ENCODE measurements at regions not wholly inside any gene's neighbourhood (a gene's known extent, or its start where the extent isn't known, plus 50 kb on each side); places are given as distances from the start of the nearest gene placed in this dataset.

- Histone ChIP-seq H4K20me1 (ENCODE audit: low read depth) (no peaks in the 10 kb centered on the region), H2AFZ (replicated peaks) (no peak overlapping the region), H3F3A (ENCODE audit: low read depth) (no peaks in the 10 kb centered on the region), H3K27me3 (no peaks in the 10 kb centered on the region), H3K9me3 (ENCODE audit: low read depth) (no peaks in the 10 kb centered on the region), H3K9ac (no peak overlapping the region), H3K4me3 (no peak overlapping the region), H3K4me2 (no peak overlapping the region), H3K27ac (no peak overlapping the region), H3K36me3 (no peaks in the 10 kb centered on the region), H3K79me2 (ENCODE audit: low read depth) (no peaks in the 10 kb centered on the region), H3K4me1 (no peaks in the 10 kb centered on the region)
- peaks cover 2% of the 10 kb centered on the region for H3K9me3 Mint-ChIP-seq
- DNase-seq (ENCODE audit: low spot score), result no peak
- peaks cover 5% of the 10 kb centered on the region for H3K27me3 Mint-ChIP-seq (ENCODE audit: insufficient read depth, low read depth)
- no peak overlapping the region for H3K27ac Mint-ChIP-seq
- H3K4me1 Mint-ChIP-seq, result peaks cover 1% of the 10 kb centered on the region
- no peak overlapping the region for H3K4me3 Mint-ChIP-seq
- no peaks in the 10 kb centered on the region for H3K36me3 Mint-ChIP-seq
- TF ChIP-seq, protein P1, sequence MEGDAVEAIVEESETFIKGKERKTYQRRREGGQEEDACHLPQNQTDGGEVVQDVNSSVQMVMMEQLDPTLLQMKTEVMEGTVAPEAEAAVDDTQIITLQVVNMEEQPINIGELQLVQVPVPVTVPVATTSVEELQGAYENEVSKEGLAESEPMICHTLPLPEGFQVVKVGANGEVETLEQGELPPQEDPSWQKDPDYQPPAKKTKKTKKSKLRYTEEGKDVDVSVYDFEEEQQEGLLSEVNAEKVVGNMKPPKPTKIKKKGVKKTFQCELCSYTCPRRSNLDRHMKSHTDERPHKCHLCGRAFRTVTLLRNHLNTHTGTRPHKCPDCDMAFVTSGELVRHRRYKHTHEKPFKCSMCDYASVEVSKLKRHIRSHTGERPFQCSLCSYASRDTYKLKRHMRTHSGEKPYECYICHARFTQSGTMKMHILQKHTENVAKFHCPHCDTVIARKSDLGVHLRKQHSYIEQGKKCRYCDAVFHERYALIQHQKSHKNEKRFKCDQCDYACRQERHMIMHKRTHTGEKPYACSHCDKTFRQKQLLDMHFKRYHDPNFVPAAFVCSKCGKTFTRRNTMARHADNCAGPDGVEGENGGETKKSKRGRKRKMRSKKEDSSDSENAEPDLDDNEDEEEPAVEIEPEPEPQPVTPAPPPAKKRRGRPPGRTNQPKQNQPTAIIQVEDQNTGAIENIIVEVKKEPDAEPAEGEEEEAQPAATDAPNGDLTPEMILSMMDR (IDR thresholded peaks at IDR 0.05), result no peak
- TF ChIP-seq EZH2 (IDR thresholded peaks at IDR 0.05) (no peak), EZH2phosphoT487 (IDR thresholded peaks at IDR 0.05) (no peak)
These were observed 216.3 kb upstream of the TLE3 start for GRCh38 chr15:70314018-70314354.

- Histone ChIP-seq H3F3A (ENCODE audit: low read depth) (no peaks in the 10 kb centered on the region), H3K9ac (no peak overlapping the region), H3K4me3 (no peak overlapping the region), H2AFZ (replicated peaks) (no peak overlapping the region), H3K27ac (no peak overlapping the region), H4K20me1 (ENCODE audit: low read depth) (no peaks in the 10 kb centered on the region), H3K27me3 (no peaks in the 10 kb centered on the region), H3K9me3 (ENCODE audit: low read depth) (no peaks in the 10 kb centered on the region), H3K4me1 (no peaks in the 10 kb centered on the region), H3K4me2 (no peak overlapping the region), H3K79me2 (ENCODE audit: low read depth) (no peaks in the 10 kb centered on the region), H3K36me3 (no peaks in the 10 kb centered on the region)
- H3K36me3 Mint-ChIP-seq, result no peaks in the 10 kb centered on the region
- no peak overlapping the region for H3K27ac Mint-ChIP-seq
- H3K4me3 Mint-ChIP-seq, result no peak overlapping the region
- TF ChIP-seq EZH2phosphoT487 (IDR thresholded peaks at IDR 0.05) (no peak), EZH2 (IDR thresholded peaks at IDR 0.05) (no peak)
- TF ChIP-seq, protein P1 (IDR thresholded peaks at IDR 0.05), result no peak
- DNase-seq (ENCODE audit: low spot score), result no peak
- peaks cover 7% of the 10 kb centered on the region for H3K27me3 Mint-ChIP-seq (ENCODE audit: insufficient read depth, low read depth)
- peaks cover 2% of the 10 kb centered on the region for H3K9me3 Mint-ChIP-seq
- H3K4me1 Mint-ChIP-seq, result no peaks in the 10 kb centered on the region
These were observed 215.6 kb upstream of the TLE3 start for GRCh38 chr15:70313099-70314017.

DNA sequence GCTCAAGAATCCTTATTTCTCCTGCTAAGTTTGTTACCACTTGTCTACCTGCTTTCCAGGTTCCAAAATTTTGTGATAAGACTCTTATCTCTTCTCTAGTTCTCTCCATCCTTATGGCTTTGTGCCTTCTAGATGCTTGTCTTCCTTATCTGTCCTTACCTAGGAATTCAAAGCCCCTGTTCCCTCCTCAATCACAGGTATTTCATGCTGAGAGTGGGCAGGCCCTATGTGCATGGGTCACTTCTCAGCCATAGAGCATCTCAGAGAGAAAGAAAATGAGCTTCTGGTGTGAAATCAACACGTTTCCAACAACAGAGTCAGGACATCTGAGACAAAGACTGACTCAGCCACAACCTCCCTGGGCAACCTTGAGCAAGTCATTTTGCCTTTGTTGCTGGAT lies 214.1 kb upstream of the TLE3 start:
- H3F3A ChIP-seq (ENCODE audit: low read depth), result no peaks in the 10 kb centered on the region
- H4K20me1 ChIP-seq (ENCODE audit: low read depth), result no peaks in the 10 kb centered on the region
- TF ChIP-seq EZH2phosphoT487 (IDR thresholded peaks at IDR 0.05) (no peak), EZH2 (IDR thresholded peaks at IDR 0.05) (no peak)
- TF ChIP-seq, protein P1 (IDR thresholded peaks at IDR 0.05), result no peak
- Mint-ChIP-seq H3K36me3 (no peaks in the 10 kb centered on the region), H3K9me3 (peaks cover 2% of the 10 kb centered on the region), H3K27me3 (ENCODE audit: insufficient read depth, low read depth) (peaks cover 7% of the 10 kb centered on the region), H3K27ac (no peak overlapping the region), H3K4me3 (no peak overlapping the region), H3K4me1 (no peaks in the 10 kb centered on the region)
- no peak overlapping the region for H3K9ac ChIP-seq
- no peaks in the 10 kb centered on the region for H3K36me3 ChIP-seq
- H3K9me3 ChIP-seq (ENCODE audit: low read depth), result no peaks in the 10 kb centered on the region
- H3K79me2 ChIP-seq (ENCODE audit: low read depth), result no peaks in the 10 kb centered on the region
- no peak overlapping the region for H2AFZ ChIP-seq (replicated peaks)
- no peak for DNase-seq (ENCODE audit: low spot score)
- no peak overlapping the region for H3K4me3 ChIP-seq
- no peak overlapping the region for H3K27ac ChIP-seq
- H3K4me2 ChIP-seq, result no peak overlapping the region
- H3K4me1 ChIP-seq, result no peaks in the 10 kb centered on the region
- H3K27me3 ChIP-seq, result no peaks in the 10 kb centered on the region
